ENCODE measurements at regions not wholly inside any gene's neighbourhood (a gene's known extent, or its start where the extent isn't known, plus 50 kb on each side); places are given as distances from the start of the nearest gene placed in this dataset.
"Not testable (repeated sequence)": the region's sequence is repeated elsewhere in the genome, so short reads cannot be mapped to it uniquely, and the experiment has no call there.

GRCh38 chr5:21315376-21315775, 1327.4 kb upstream of the CDH18 start:
- DNase-seq: not testable (repeated sequence)

- not testable (repeated sequence) for DNase-seq
Observed at GRCh38 chr5:21301205-21301604, 1313.2 kb upstream of the CDH18 start.

- DNase-seq: not testable (repeated sequence)
Observed at GRCh38 chr5:21274361-21274760, 1286.4 kb upstream of the CDH18 start.

GRCh38 chr5:21263361-21263760, 1275.4 kb upstream of the CDH18 start:
- no peak for DNase-seq

GRCh38 chr5:21254161-21254560, 1266.2 kb upstream of the CDH18 start:
- DNase-seq: no peak

- no peak for DNase-seq
Observed at GRCh38 chr5:21244982-21245381, 1257.0 kb upstream of the CDH18 start.

GRCh38 chr5:21238786-21239185, 1250.8 kb upstream of the CDH18 start:
- DNase-seq: no peak

GRCh38 chr5:21237461-21237860, 1249.5 kb upstream of the CDH18 start:
- no peak for DNase-seq

GRCh38 chr5:21236971-21237427, 1249.0 kb upstream of the CDH18 start:
- DNase-seq: no peak

- no peak for DNase-seq
Observed at GRCh38 chr5:21236104-21236503, 1248.1 kb upstream of the CDH18 start.

- DNase-seq: no peak
Observed at GRCh38 chr5:21225223-21226064, 1237.4 kb upstream of the CDH18 start.

- no peak for DNase-seq
Observed at GRCh38 chr5:21221616-21222015, 1233.6 kb upstream of the CDH18 start.

- no peak for DNase-seq
Observed at GRCh38 chr5:21219966-21220365, 1232.0 kb upstream of the CDH18 start.

GRCh38 chr5:21219251-21219650, 1231.3 kb upstream of the CDH18 start:
- DNase-seq: no peak

GRCh38 chr5:21212026-21212425, 1224.0 kb upstream of the CDH18 start:
- no peak for DNase-seq

- no peak for DNase-seq
Observed at GRCh38 chr5:21209409-21209808, 1221.4 kb upstream of the CDH18 start.

GRCh38 chr5:21199087-21199486, 1211.1 kb upstream of the CDH18 start:
- no peak for DNase-seq

- no peak for DNase-seq
Observed at GRCh38 chr5:21195145-21195544, 1207.1 kb upstream of the CDH18 start.

GRCh38 chr5:21185536-21185935, 1197.5 kb upstream of the CDH18 start:
- no peak for DNase-seq

GRCh38 chr5:21184581-21184980, 1196.6 kb upstream of the CDH18 start:
- no peak for DNase-seq

- no peak for DNase-seq
Observed at GRCh38 chr5:21181609-21182125, 1193.7 kb upstream of the CDH18 start.

GRCh38 chr5:21173526-21173925, 1185.5 kb upstream of the CDH18 start:
- DNase-seq: no peak

GRCh38 chr5:21173036-21173435, 1185.0 kb upstream of the CDH18 start:
- DNase-seq: no peak

- DNase-seq: no peak
Observed at GRCh38 chr5:21171038-21171437, 1183.0 kb upstream of the CDH18 start.

- no peak for DNase-seq
Observed at GRCh38 chr5:21168557-21168956, 1180.6 kb upstream of the CDH18 start.

All from NCI-H1092 (cell line).